A673 (cell line): ENCODE measurements at regions not wholly inside any gene's neighbourhood (a gene's known extent, or its start where the extent isn't known, plus 50 kb on each side); places are given as distances from the start of the nearest gene placed in this dataset.

Source experiments
- BruUV-seq: library from RNA; stranded (reverse); fragments of 400-500 nt; replicated peaks from 2 replicates; lab custom pipeline; 2021; lab: Mats Ljungman, UMichigan
- CTCF ChIA-PET: fragments of 300-600 bp; sonication (Branson Sonifier 250); formaldehyde crosslinking; loops from one replicate; lab custom pipeline; 2022; ENCODE audit warnings: antibody characterized with exemption; lab: Charles Lee
- POLR2A ChIA-PET: fragments of 300-600 bp; sonication (Branson Sonifier 250); formaldehyde crosslinking; loops from one replicate; lab custom pipeline; 2022; ENCODE audit warnings: antibody characterized with exemption; ENCODE audit not compliant: low non-redundant PET; lab: Charles Lee
- DNase-seq: peaks from one replicate; pipeline ENCODE4 v3.0.0-alpha.2; 2015; ENCODE audit warnings: low spot score
- H3K27ac ChIP-seq: fragments of 200-600 bp; sonication (generic); 2 replicates; pipeline ENCODE4 v1.5.1; 2016; ENCODE audit warnings: mixed run types, low read depth, mild to moderate bottlenecking, mixed read lengths, antibody characterized with exemption, low read length; ENCODE audit not compliant: poor library complexity, severe bottlenecking
- H3K27me3 ChIP-seq: fragments of 200-600 bp; sonication (generic); replicated peaks from 2 replicates; pipeline ENCODE4 v1.6.1; 2017; ENCODE audit warnings: mixed run types, low read depth, mild to moderate bottlenecking, mixed read lengths, antibody characterized with exemption, low read length; ENCODE audit not compliant: insufficient read depth, poor library complexity
- H3K36me3 ChIP-seq: fragments of 200-600 bp; sonication (generic); 2 replicates; pipeline ENCODE4 v1.6.1; 2016; ENCODE audit warnings: mixed run types, mild to moderate bottlenecking, mixed read lengths, antibody characterized with exemption, low read length; ENCODE audit not compliant: insufficient read depth, poor library complexity, severe bottlenecking
- H3K4me1 ChIP-seq: fragments of 200-600 bp; sonication (generic); 2 replicates; pipeline ENCODE4 v1.6.1; 2017; ENCODE audit warnings: mixed run types, mild to moderate bottlenecking, mixed read lengths, antibody characterized with exemption, low read length; ENCODE audit not compliant: insufficient read depth, poor library complexity, severe bottlenecking
- H3K4me3 ChIP-seq: fragments of 200-600 bp; sonication (generic); 2 replicates; pipeline ENCODE4 v1.5.1; 2016; ENCODE audit warnings: low read depth, mixed run types, mild to moderate bottlenecking, mixed read lengths, low read length; ENCODE audit not compliant: poor library complexity, severe bottlenecking
- H3K9me3 ChIP-seq: fragments of 200-600 bp; sonication (generic); 2 replicates; pipeline ENCODE4 v1.6.1; 2016; ENCODE audit warnings: mixed run types, low read depth, mild to moderate bottlenecking, mixed read lengths, antibody characterized with exemption, low read length; ENCODE audit not compliant: poor library complexity, severe bottlenecking
- CTCF ChIP-seq: fragments of 300-800, 200-600 bp; sonication (generic); conservative IDR thresholded peaks from 2 replicates; pipeline ENCODE4 v1.5.1; 2017; ENCODE audit warnings: low read depth, mild to moderate bottlenecking, antibody characterized with exemption, low read length, moderate library complexity, mixed read lengths
- EZH2 ChIP-seq: fragments of 200-600 bp; sonication (generic); IDR thresholded peaks from 2 replicates; pipeline ENCODE4 v1.6.1; 2017; ENCODE audit warnings: borderline replicate concordance, low read depth, mild to moderate bottlenecking, mixed read lengths, antibody characterized with exemption, low read length; ENCODE audit not compliant: poor library complexity, severe bottlenecking
- intact Hi-C: fragments of 100-400 bp; cut with micrococcal nuclease; formaldehyde crosslinking; loops from one replicate; pipeline ENCODE4 v1.10.0; 2022; ENCODE audit not compliant: unreplicated experiment

- peaks cover 8% of the 10 kb centered on the region for H3K27me3 ChIP-seq
- TF ChIP-seq CTCF (no peak), EZH2 (no peak)
- no peak for DNase-seq
- H3K4me1 ChIP-seq: no peaks in the 10 kb centered on the region
- no peak overlapping the region for H3K27ac ChIP-seq
- no peak overlapping the region for H3K4me3 ChIP-seq
- POLR2A ChIA-PET: no interaction called here
- H3K36me3 ChIP-seq: no peaks in the 10 kb centered on the region
- H3K9me3 ChIP-seq: no peaks in the 10 kb centered on the region
- no TSS peak for BruUV-seq
- CTCF ChIA-PET: no interaction called here
- intact Hi-C loops: no loop called here
Measured at GRCh38 chr5:166862581-166862980, 1428.9 kb upstream of the WWC1 start.

- Histone ChIP-seq H3K4me1 (no peaks in the 10 kb centered on the region), H3K27me3 (peaks cover 6% of the 10 kb centered on the region)
- BruUV-seq: no TSS peak
Measured at GRCh38 chr5:166865206-166865605, 1426.2 kb upstream of the WWC1 start.

DNA sequence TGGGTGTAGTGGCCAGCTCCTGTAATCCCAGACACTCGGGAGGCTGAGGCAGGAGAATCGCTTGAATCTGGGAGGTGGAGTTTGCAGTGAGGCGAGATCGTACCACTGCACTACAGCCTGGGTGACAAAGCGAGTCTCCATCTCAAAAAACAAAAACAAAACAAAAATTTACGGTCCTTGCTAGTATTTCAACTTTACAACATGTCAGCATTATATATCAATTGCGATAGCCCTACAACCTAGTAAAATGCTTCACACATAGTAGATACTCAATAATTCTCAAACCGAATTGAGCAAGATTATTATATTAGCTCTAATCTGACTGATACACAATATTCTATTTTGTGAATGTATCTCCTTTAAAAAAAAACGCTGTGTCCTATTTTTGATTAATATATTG is 1411.0 kb upstream of the WWC1 start:
- Histone ChIP-seq H3K36me3 (no peaks in the 10 kb centered on the region), H3K4me1 (peaks cover 7% of the 10 kb centered on the region), H3K27ac (no peak overlapping the region), H3K4me3 (no peak overlapping the region), H3K27me3 (peaks cover 4% of the 10 kb centered on the region), H3K9me3 (no peaks in the 10 kb centered on the region)
- intact Hi-C loops: no loop called here
- no peak for DNase-seq
- TF ChIP-seq CTCF: no peak
- TF ChIP-seq EZH2: no peak
- ChIA-PET POLR2A (no interaction called here), CTCF (no interaction called here)
- no TSS peak for BruUV-seq

More at GRCh38 chr5:166865206-166865605, 1426.2 kb upstream of the WWC1 start:
- Histone ChIP-seq H3K4me3 (no peak overlapping the region), H3K27ac (no peak overlapping the region), H3K36me3 (no peaks in the 10 kb centered on the region), H3K9me3 (no peaks in the 10 kb centered on the region)
- ChIA-PET POLR2A (no interaction called here), CTCF (no interaction called here)
- TF ChIP-seq EZH2: no peak
- TF ChIP-seq CTCF: no peak
- no peak for DNase-seq
- intact Hi-C loops: no loop called here
